HG02981 (cell line): ENCODE measurements at regions not wholly inside any gene's neighbourhood (a gene's known extent, or its start where the extent isn't known, plus 50 kb on each side); places are given as distances from the start of the nearest gene placed in this dataset.
"Not testable (repeated sequence)": the region's sequence is repeated elsewhere in the genome, so short reads cannot be mapped to it uniquely, and the experiment has no call there.

Source experiments
- ATAC-seq: cut with Tn5 transposase; IDR thresholded peaks from one replicate; pipeline ENCODE4 v1.9.1; 2021; ENCODE audit warnings: mild to moderate bottlenecking, moderate library complexity; ENCODE audit not compliant: unreplicated experiment

DNA sequence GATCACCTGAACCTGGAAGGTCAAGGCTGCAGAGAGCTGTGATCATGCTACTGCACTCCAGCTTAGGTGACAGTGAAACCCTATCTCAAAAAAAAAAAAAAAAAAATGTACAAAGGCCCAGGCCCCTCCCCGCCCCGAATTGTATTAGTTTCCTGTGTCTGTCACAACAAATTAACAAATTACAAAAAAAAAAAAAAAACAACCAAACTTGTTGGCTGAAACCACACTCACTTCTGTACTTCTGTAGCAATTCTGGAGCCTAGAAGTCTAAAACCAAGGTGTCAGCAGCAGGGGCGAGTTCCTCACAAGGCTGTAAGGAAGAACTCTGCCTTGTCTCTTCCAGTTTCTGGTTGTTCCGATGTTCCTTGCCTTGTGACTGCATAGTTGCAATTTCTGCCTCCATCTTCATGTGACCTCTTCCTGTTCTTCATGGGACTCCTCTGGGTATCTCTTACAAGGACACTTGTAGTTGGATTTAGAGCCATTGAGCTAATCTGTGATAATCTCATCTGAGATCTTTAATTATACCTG lies 100.8 kb upstream of the ZSWIM2 start:
- ATAC-seq, result no peak

DNA sequence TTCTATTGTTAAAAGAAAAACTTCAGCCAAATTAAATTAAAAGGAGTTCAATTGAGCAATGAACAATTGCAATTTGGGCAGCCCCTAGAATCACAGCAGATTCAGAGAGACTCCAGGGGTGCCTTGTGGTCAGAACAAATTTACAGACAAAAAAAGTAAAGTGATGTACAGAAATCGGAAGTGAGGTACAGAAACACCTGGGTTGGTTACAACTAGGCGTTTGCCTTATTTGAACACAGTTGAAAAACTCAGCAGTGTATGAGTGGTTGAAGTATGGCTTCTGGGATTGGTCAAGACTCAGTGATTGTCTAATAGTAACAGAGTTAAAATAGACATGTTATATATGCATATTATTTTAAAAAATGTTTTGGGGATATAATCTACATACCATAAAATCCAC lies 98.5 kb upstream of the ZSWIM2 start:
- no peak for ATAC-seq

DNA sequence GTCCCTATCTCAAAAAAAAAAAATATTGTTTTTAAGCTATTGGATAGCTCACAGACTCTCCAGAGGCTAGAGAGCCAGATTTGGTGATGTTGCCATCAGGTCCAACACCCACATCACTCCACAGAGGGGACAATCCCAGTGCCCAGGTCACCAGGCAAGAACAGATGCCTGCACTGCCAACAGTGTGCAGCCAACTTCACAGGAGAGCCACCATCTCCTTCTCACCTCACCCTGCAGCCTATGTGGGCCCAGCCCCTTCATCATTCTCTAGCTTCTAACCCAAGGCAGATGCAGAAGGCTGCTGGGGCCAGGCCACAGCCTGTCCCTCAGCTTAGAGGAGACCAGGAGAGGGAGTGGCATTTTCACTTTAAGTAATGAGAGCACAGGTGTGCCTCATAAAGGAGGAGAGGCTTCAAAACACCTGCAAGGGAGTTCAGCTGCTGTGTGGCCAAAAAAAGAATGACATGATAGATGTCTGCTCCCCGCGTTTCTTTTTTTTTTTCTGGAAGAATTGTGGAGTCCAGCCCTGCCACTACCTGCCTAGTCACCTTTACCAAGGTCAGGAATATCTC lies 98.0 kb upstream of the ZSWIM2 start:
- ATAC-seq, result no peak

DNA sequence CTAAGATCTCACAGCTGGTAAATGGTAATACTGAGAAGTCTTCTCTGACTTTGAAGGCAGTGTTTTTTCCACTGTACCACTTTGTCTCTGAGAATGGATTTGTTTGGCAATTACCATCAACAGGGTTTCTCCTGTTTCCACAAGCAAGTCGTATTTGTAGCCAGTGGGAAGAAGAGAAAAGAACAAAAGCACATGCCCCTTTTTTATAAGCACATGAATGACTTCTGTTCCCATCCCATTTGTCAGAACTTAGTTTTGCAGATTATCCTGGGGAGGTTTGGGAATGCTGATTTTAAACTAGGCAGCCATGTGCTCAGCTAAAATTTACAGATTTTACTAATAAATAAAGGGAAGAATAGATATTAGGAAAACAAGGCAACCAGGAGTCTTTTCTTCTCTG lies 92.9 kb upstream of the ZSWIM2 start:
- ATAC-seq, result no peak

GRCh38 chr2:186940463-186940862 lies 91.5 kb upstream of the ZSWIM2 start:
- ATAC-seq, result no peak

GRCh38 chr2:186934420-186934819 lies 85.5 kb upstream of the ZSWIM2 start:
- ATAC-seq, result no peak

- ATAC-seq, result no peak
Observed at GRCh38 chr2:186927867-186928191, 78.9 kb upstream of the ZSWIM2 start.

DNA sequence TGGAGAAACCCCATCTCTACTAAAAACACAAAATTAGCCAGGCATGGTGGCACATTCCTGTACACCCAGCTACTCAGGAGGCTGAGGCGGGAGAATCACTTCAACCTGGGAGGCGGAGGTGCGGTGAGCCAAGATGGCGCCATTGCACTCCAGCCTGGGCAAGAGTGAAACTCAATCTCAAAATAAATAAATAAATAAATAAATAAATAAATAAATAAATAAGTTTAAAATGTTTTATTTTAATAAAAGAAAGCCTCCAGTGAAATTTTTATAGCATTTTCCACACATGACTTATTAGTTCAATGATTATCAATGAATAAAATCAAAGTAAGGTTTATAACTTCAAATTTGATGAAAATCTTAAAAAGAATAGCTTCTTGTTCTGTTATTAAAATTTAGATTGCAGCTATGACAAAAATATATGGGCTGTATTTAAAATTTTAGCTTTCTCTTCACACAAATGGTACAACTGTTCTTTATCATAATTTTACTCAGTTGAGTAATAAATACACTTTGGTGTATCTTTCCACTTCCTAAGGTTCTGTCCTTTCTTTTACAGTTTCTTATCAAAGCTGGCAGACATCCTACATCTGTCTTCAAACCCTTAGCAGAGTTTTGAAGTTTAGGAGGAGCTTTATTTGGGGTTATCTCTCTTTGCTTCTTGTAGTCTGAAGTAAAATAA lies 78.4 kb upstream of the ZSWIM2 start:
- no peak for ATAC-seq

DNA sequence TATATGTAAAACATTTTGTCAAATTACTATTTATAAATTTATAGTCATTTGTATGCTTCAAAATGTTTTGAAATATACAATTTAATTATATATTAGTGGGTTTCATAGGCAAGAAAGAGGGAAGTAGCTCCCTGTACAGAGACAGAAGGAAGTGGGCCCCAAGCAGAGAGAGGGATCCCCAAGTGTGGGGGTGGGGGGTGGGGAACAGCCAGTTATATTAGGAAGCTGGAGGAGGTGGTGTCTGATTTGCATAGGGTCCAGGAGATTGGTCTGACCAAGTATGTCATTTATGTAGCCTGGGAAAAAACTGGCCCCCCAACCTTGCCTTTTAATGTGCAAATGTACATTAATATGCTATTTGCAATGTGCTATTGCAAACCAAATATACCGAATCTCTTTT lies 76.5 kb upstream of the ZSWIM2 start:
- ATAC-seq, result no peak

GRCh38 chr2:186922316-186922715 lies 73.3 kb upstream of the ZSWIM2 start:
- ATAC-seq, result not testable (repeated sequence)

- ATAC-seq, result no peak
Observed at GRCh38 chr2:186919296-186919695, 70.3 kb upstream of the ZSWIM2 start.

DNA sequence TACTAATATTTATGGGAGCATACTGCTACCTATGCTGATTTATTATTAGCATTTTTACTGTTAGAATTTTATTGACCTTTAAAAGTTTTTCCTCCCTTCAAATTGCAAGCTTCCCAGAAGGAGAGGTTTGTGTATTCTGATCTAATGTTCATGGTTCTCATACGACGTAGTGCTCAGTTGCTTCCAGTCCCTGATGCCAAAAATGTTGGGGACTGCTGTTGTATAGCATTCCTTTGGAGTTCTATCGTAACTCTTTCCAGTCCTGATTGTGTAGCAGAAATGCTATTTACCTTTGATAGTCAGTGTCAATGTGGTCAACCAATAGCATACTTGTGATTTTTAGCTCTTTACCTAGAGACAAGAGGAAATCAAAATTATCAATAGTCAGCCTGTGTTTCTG lies 69.5 kb upstream of the ZSWIM2 start:
- ATAC-seq, result no peak

GRCh38 chr2:186917866-186918265 lies 68.9 kb upstream of the ZSWIM2 start:
- no peak for ATAC-seq

DNA sequence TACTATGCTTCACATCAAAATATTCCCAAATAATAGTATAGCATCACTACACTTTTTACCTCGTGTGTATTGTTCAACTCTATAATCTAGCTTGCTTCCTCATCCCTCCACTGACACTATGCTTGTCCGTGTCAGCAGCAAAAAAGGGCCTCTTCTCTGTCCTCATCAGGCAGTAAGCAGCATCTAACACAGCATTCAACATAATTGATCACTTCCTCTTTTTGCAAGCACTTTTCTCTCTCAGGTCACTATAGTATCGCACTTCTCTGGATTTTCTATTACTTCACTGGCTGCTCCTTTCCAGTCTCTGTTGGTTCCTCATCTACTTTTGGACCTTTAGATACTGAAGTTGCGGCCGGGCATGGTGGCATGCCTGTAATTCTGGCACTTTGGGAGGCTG lies 64.9 kb upstream of the ZSWIM2 start:
- peak; percentile 91 for ATAC-seq

- no peak for ATAC-seq
Observed at GRCh38 chr2:186912979-186913378, 64.0 kb upstream of the ZSWIM2 start.

DNA sequence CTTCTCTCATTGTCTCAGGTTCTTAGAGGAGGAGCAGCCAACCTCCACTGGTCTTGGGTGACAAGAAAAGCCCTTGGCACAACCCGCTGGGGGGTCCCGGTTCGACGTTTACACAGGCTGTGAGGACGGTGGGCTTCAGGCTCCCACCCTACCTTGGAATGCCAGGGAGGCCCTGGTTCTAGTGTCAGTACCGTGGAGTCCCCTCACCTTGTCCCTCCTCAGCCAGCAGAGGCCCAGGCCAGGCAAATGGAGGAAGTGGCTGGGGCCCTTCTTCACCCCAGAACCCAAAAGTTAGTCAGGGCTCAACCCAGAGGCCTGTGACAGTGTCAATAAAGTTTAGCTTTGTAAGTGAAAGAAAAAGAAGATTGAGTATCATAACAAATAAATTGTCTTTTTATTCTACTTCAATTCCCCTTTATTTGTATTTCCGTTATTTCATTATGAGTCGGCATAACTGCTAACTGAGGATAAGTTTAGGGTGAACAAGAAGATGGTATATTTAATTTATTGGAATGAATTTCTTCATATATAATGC lies 62.6 kb upstream of the ZSWIM2 start:
- no peak for ATAC-seq

- no peak for ATAC-seq
Observed at GRCh38 chr2:186910996-186911395, 62.0 kb upstream of the ZSWIM2 start.

GRCh38 chr2:186909095-186909494 lies 60.1 kb upstream of the ZSWIM2 start:
- ATAC-seq, result no peak

- ATAC-seq, result no peak
Observed at GRCh38 chr2:186907897-186908296, 58.9 kb upstream of the ZSWIM2 start.

DNA sequence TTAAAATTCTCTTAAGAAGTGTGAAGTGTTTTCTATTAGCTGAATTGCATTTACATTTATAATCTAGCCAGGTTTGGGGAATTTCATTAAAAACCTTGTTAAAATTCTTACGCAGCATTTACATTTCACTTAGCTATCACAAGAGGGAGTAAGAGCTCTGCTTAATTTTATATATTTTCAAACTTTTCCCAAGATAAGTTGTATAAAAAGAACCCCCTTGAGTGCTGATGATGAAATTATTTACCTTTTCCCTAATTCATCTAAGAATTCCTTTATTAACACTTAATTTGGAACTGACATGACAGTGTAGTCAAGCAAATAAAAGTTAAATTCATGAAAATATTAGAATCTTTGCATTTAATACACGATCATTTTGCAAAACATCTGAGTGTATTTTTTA lies 54.2 kb upstream of the ZSWIM2 start:
- ATAC-seq, result no peak
